GM19468 (cell line): ENCODE measurements at regions not wholly inside any gene's neighbourhood (a gene's known extent, or its start where the extent isn't known, plus 50 kb on each side); places are given as distances from the start of the nearest gene placed in this dataset.

Experiments used
- ATAC-seq: cut with Tn5 transposase; IDR thresholded peaks from one replicate; pipeline ENCODE4 v1.9.1; 2021; ENCODE audit warnings: mild to moderate bottlenecking, moderate library complexity, moderate number of reproducible peaks; ENCODE audit not compliant: unreplicated experiment; ENCODE audit errors: extremely low read depth

DNA sequence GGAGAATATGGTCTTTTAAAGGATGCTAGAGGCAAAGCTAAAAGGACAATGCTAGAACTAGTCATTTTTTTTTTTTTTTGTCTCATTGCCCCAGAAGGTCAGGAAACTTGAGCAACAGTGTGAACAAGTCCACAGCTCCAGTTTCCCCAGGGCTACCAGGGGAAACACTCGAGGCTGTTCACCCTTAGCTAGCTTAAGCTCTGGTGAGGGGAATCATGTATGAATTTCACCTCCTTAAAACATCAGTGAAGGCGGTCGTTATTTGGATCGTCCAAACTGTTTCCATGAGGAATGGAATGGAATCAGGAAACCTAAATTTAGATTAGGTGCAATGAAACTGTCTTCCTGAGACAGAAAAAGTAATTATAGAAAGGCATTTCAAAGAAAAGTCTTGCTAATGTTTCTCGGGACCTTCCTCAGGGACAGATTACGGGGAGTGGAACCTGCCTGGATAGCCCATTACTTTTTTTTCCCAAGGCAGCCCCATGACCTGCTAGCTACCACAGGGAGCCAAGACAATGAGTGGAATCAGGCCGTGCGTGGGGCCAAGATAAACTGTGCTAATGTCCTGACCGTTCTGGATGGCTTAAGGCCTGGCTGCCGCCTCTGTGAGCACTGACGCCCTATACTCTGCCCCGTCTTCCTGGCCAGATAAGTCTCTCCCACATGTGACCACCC, 164.8 kb upstream of the SGK1 start:
- no peak for ATAC-seq

DNA sequence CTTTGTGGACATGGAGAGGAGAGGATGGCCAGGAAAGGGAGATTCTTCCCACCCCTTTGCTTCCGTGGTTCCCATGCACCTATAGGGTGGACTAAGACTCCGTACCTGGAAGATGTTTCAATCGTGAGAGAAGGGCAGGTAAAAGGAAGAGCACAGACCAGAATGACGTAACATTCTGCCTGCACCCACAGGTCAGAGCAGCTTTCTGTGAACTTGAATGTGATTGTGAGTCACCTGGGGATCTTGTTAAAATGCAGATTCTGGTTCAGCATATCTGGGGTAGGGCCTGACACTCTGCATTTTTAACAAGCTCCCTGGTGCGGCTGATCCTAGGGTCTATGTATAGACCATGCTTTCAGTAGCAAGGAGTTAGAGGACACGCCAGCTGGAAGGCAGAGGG, 164.1 kb upstream of the SGK1 start:
- no peak for ATAC-seq

DNA sequence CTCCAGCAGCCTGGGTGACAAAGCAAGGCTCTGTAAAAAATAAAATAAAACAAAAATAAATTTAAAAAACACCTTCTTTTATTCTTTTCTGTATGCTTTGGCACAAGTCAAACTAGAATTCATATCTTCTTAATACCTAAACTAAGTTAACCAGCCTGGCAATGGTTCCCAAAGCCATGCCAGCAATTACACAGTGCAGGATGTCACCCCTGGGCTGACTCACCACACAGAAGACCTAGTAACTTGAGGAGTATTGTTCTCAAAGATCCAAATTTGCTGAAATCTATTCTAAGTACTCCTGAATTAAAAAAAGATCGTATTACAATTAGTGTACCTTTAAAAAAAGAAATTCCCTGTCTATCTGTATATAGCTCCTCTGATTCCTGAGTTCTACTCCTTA, 162.7 kb upstream of the SGK1 start:
- no peak for ATAC-seq

DNA sequence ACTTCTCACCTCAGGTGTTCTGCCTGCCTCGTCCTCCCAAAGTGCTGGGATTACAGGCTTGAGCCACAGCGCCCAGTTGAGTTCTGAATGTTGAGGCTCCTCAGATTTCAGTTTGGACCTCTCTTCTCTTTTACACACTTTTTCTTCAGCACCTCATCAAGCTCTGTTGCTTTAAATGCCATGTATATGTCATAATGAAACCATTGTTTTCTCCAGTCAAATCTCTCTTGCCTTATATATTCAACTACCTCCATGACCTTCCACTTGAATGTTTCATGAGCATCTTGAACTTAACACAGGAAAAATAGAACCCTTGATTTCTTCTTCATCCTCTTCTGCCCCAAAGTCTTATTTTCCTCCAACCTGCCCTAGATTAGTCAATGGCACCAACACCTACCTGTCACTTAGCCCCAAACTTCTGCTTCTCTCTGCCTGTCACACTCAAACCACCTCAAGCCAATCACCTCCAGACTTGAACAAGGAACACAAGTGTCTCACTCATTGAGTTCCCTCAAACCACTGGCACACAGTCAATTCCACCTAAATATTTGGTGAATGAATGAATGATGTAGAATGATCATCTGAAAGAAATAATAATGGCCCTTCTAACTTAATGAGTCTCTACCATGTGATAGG, 161.0 kb upstream of the SGK1 start:
- no peak for ATAC-seq

DNA sequence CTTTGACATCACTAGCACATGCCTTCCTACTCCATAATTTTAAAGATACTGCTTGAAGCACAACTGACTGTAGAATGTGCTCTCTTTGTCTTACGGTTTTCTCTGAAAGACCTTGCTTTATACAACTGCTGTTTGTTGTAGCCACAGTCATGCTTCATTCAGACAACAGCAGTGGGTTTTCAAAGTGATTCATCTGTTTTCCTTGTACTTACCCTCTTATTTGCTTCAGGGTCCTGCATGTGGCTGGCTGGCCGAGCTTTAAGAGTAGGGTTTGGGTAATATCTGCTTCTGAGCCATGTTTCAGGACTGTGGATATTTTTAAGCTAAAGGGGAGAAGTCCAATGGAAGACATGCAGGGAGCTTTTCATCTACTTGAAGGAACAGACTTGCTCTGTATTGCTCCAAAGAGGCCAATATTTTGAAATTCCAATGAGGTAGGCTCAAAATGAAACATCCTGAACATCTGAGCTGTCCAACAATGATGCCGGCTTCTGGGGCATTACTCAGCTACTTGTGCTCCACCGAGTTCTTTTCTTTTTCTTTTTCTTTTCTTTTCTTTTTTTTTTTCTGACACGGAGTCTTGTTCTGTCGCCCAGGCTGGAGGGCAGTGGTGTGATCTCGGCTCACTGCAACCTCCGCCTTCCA, 160.2 kb upstream of the SGK1 start:
- ATAC-seq = no peak

DNA sequence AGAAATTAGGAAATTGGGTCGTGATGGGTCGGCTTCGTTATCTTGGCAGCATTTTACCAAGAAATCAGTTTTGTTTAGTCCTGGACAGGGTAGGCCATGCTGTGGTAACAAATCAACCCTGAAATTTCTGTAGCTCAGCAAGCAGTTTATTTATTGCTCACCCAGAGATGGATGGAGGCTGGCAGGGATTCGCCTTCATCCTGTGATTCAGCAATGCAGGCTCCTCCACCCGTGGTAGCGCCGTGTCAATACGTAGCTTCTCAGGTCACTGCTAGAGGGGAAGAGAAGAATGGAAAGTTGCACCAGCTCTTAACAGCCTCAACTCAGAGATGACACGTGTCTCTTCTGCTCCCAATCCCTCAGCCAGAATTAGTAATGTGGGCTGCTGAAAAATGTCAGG, 157.0 kb upstream of the SGK1 start:
- ATAC-seq = no peak

DNA sequence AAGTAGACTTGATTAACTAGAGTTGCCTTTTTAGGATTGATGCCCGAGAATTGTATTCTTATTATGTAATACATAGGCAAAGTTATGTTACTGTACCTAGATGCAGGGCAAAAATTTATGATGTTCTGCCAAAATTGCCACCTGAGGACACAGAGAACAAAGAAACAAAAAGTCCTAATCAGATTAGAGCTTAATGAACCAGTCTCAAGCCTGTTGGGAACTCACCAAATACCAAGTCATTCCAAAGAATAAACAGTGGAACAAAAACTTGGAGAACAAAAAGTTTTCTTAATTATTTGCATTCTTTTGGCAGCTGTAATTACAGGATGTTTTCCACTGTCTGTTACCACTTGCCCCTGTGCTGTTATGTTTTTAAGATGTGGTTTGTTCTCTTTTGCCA, 154.7 kb upstream of the SGK1 start:
- no peak for ATAC-seq

DNA sequence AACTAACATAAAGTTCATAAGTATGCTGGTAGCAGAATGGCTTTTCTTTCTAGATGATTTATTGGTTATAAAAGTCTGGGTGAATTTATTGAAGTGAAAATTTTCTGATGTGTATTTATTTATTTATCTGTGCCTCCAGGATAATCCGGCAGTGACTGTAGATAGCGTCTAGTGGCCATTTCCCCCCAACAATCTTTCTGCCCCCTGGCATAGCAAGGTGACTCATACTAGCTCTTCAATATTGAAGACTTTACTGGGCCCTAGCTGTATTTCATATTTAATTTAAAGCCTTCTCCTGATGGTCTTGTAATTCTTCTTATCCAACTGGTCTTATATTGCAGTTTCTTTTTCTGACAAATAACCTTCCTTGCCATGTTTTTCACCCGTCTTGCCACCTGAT, 154.1 kb upstream of the SGK1 start:
- ATAC-seq = no peak

DNA sequence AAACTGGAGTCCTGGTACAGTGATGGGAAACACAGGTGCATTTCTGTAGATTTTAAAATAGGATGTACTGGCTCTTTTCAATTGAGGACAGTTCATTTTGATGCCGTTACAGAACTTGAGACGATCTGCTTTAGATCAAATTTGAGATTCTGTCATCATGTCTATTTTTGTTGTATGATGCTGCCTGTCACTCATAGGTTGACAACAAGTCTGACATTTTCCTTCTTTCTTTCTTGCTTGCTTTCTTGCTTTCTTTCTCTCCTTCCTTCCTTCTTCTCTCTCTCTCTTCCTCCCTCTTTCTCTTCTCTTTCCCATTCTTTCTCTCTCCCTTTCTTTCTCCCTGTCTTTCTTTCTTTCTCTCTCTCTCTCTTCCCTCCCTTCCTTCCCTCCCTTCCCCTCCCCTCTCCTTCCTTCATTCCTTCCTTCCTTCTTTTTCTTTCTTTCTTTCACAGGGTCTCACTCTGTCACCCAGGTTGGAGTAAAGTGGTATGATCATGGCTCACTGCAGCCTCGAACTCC, 152.6 kb upstream of the SGK1 start:
- ATAC-seq = no peak

DNA sequence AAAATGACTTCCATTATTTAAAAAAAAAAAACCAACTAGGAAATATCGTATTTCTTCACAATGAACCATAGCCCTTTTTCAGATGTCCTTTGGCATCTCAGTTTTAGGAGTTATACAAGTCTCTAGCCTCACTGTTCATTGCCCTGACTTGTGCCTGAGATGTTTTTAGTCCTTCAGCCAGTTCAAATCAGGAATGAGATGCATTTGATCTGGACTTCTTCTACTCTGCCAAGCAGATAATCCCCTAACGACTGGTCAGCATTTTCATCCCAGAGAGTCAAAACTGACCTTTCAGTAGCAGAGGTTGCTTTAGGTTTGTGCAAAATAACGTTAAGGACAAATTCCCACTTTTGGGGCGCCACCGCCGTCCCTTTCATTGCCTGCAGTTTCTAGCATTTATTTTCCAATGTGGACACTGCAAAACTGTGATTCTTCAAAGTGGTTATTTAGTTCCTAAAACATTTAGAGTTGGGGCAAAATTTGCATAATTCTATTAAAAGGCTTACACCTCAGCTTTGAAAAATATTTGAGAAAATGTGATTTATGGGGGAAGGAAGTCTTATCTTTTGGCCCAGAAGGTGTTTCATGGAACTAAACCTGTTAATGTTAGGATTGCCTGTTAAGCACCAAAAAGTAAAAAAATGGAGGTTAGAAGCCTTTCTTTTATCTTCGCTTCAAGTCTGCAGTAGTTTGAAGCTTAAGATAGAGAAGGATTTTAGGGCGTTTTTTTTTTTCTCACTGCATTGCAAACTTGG, 152.0 kb upstream of the SGK1 start:
- ATAC-seq = no peak

DNA sequence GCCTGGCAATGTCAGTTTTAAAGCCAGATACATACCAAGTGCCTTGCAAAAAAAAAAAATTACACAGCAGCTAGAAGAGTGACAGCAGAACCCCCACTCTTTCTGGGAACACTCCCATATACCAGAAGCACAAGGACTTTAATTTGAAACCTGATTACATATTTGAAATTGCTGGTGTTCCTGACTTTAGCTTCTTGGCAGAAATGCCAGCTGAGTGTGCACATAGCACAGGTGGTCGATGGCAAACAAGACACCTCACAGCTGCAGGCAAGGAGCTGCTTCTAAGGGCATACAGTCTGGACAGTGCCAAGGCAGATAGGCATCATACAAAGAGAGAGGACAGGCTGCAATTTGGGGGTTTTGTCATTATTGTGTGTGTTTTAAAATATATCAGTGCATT, 150.7 kb upstream of the SGK1 start:
- no peak for ATAC-seq

DNA sequence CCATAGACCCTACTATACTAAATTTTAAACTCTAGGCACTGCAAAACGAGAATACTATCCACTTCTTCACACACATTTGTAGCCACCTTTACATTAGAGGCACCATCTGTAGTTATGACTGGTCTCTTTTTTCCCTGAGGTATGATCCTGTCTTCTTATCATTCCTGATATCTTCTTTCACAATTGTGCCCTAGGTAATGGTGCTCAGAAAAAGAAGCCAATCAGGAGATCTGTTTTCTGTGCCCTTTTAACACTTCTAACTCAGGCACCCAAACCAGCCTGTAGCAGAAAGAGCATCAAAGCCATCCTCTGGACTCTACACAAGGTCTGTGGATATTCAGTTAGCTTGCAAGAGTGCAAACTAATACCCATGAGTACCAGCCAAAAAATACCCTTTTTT, 149.7 kb upstream of the SGK1 start:
- no peak for ATAC-seq

DNA sequence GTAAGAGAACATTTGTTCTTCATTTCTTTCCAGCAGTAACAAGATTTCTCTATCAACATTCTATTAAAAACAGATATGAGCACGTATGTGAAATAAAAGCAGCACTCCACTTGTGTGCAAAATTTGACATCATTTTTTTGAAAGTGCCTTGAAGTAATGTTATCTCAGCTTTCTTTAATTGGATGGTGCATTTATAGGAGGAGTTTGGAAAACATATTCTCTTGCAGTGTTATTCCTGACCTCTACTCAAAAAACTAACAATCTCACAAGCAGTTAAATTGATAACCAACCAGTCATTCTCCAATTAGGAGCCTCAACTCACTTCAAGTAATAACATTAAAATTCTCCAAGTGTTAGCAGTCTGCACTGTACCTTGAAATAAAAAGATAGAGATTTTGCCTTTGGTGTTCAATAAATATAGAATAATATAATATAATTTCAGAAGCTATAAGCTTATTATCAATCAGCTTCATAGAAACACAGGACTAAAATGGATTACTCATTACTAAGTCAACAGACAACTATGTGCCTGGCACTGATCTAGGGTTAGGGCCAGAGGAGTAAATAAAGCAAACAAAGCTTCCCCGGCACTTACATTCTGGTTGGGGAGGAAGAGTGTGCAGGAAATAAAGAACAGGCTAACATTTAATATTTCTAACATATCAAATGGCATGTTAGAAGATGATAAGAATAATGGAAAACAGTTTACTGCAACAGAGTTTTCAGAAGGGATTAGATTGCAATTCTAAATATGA, 149.0 kb upstream of the SGK1 start:
- no peak for ATAC-seq

DNA sequence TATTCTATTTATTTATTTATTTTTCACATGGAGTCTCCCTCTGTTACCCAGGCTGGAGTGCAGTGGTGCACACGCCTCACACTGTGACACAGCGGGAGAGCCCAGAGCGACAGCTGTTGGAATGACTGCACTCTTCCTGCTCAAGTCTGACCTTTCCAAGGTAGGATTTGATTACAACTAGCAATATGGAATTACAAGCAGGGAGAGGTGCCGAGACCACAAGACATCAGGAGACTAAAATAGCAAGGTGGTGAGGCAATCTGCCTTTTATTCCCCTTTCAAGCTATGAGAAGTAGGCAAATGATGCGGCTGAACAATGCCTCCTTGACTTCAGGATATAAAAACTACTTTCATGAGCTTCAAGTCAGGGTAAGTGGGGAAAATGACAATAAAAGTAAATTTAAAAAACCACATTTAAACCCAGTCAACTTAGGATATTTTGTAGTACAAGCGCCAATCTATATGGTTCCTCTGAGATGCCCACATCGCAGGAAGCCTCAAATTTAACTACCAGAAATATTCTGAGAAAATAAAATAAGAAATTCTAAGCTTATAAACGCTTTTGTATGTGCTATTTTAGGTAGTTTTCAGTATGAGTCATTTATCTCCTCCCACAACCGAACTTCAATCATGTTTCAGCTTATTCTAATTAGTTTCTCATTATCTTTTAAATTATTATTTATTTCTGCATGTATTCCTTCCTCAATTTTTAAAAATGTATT, 146.9 kb upstream of the SGK1 start:
- ATAC-seq = no peak

DNA sequence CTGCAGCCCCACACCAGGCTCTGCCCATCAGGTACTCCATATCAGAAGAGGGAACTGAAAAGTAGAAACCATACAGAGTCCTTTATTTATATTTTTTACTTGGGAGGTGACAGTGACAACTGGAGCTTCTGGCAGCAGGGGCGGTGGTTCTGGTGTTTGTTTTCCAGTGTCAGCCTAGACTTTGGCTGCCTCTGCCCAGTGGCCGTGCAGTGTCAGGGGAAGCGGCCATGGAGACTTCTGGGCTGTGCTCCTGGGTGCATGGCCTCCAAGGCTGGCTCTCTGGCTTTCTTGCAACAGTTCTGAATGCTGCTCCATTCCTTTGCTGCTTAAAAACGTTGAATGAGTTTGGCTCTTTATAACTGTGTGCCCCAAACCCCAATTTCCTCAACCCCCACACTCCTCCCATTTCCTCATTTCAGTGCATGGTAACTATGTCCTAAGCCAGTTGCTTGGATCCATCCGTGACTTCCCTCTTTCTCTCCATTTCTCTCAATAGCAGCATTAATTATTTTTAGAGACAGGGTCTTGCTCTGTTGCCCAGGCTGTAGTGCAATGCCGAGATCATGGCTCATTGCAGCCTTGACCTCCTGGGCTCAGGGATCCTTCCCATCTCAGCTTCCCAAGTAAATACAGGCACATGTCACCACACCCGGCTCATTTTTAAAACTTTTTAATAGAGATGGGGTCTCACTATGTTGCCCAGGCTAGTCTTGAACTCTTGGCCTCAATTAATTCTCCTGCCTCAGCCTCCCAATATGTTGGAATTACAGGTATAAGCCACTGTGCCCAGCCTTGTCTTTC, 141.1 kb upstream of the SGK1 start:
- no peak for ATAC-seq

DNA sequence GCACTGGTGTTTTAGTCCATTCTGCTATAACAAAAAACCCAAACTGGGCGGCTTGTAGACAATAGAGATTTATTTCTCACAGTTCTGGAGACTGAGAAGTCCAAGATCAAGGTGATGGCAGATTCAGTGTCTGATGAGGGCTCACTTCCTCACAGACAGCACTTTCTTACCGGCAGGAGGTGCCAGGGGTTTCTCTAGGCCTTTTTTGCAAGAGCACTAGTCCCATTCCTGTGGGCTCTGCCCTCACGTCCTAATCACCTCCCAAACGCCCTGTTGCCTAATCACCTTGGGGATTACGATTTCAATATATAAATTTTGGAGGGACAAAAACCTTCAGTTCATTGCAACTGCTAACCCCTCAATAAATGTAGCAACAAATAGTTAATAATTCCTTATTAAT, 140.0 kb upstream of the SGK1 start:
- no peak for ATAC-seq

DNA sequence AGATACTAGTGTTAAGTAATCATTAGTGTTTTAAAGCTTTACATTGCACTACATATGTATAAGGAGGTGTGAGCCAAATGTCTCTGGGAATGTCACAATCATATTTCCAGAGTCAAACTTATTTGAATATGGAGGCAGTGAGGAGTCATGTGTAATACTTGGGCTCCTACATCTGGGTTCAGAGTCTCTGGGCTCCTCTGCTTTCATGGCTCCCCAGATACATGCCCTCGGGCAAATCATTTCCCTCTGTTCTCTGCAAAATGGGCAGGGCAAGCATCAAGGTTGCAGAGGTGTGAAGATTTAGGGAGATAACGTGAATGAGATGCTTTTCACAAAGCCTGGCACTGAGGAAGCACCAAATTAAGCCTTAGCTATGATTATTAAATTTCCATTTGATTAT, 138.3 kb upstream of the SGK1 start:
- no peak for ATAC-seq

DNA sequence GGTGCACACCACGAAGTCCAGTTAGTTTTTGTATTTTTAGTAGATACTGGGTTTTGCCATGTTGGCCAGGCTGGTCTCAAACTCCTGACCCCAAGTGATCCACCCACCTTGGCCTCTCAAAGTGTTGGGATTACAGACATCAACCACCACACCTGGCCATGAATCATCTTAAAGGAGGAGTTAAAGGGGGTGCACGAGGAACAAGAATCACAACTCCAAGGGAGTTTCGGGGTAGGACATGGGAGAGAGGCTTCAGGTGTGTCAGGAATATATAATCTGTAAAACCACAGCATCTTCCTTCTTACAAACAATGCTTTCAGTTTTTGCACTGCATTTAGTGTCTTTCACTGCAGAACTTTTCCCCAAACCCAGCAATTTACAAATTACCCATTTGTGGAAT, 137.4 kb upstream of the SGK1 start:
- no peak for ATAC-seq

DNA sequence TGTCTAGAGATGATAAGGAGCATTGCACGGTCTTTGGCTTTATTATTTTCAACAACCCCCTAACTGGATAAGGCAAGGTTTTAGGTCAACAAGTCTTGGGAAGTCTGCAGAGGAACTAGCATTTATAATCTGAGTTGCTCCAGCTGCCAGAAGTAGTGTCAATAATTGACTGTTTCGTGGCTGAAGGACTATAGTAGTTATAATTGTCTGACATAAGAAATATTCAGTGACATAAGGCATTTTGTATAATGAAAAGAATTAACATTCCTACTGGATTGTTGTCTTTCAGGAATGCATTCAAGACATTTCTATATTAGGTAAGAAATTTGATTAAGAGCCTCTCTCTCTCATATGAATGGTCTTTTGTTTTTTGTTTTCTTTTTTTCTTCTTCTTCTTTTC, 136.9 kb upstream of the SGK1 start:
- ATAC-seq = no peak
